Fibroblast of skin of abdomen (primary cell): ENCODE measurements at regions not wholly inside any gene's neighbourhood (a gene's known extent, or its start where the extent isn't known, plus 50 kb on each side); places are given as distances from the start of the nearest gene placed in this dataset.
"Not testable (repeated sequence)": the region's sequence is repeated elsewhere in the genome, so short reads cannot be mapped to it uniquely, and the experiment has no call there.

ENCODE experiments used
- DNase-seq: peaks from one replicate; pipeline ENCODE4 v3.0.0-alpha.2; 2013

GRCh38 chr10:36764823-36765222 lies 360.6 kb upstream of the ANKRD30A start:
- no peak for DNase-seq

GRCh38 chr10:36761121-36761520 lies 364.3 kb upstream of the ANKRD30A start:
- DNase-seq, result peak; percentile 41

GRCh38 chr10:36759141-36759805 lies 366.1 kb upstream of the ANKRD30A start:
- DNase-seq, result peak; percentile 93

GRCh38 chr10:36748128-36748871 lies 377.1 kb upstream of the ANKRD30A start:
- no peak for DNase-seq

- no peak for DNase-seq
Measured at GRCh38 chr10:36739884-36740445, 385.4 kb upstream of the ANKRD30A start.

GRCh38 chr10:36738738-36739431 lies 386.5 kb upstream of the ANKRD30A start:
- no peak for DNase-seq

GRCh38 chr10:36736311-36736710 lies 389.1 kb upstream of the ANKRD30A start:
- no peak for DNase-seq

GRCh38 chr10:36734590-36734989 lies 390.8 kb upstream of the ANKRD30A start:
- not testable (repeated sequence) for DNase-seq

GRCh38 chr10:36730316-36730715 lies 395.1 kb upstream of the ANKRD30A start:
- DNase-seq, result no peak

- DNase-seq, result no peak
Measured at GRCh38 chr10:36728626-36729025, 396.8 kb upstream of the ANKRD30A start.

GRCh38 chr10:36725581-36726520 lies 399.5 kb upstream of the ANKRD30A start:
- peak; percentile 97 for DNase-seq

GRCh38 chr10:36722777-36723176 lies 402.6 kb upstream of the ANKRD30A start:
- DNase-seq, result no peak

- DNase-seq, result peak; percentile 22
Measured at GRCh38 chr10:36721871-36722270, 403.5 kb upstream of the ANKRD30A start.

- DNase-seq, result peak; percentile 9
Measured at GRCh38 chr10:36720895-36721294, 404.5 kb upstream of the ANKRD30A start.

GRCh38 chr10:36717118-36717517 lies 408.3 kb upstream of the ANKRD30A start:
- DNase-seq, result no peak

GRCh38 chr10:36716291-36716690 lies 409.1 kb upstream of the ANKRD30A start:
- DNase-seq, result no peak

GRCh38 chr10:36712695-36713094 lies 412.7 kb upstream of the ANKRD30A start:
- peak; percentile 18 for DNase-seq

- DNase-seq, result peak; percentile 54
Measured at GRCh38 chr10:36711361-36711760, 414.0 kb upstream of the ANKRD30A start.

- DNase-seq, result no peak
Measured at GRCh38 chr10:36704124-36704523, 421.3 kb upstream of the ANKRD30A start.

- no peak for DNase-seq
Measured at GRCh38 chr10:36703179-36703578, 422.2 kb upstream of the ANKRD30A start.

GRCh38 chr10:36700123-36700522 lies 425.3 kb upstream of the ANKRD30A start:
- no peak for DNase-seq

- DNase-seq, result no peak
Measured at GRCh38 chr10:36692759-36693158, 432.6 kb upstream of the ANKRD30A start.
